D721Med (cell line): ENCODE measurements at regions not wholly inside any gene's neighbourhood (a gene's known extent, or its start where the extent isn't known, plus 50 kb on each side); places are given as distances from the start of the nearest gene placed in this dataset.

ENCODE experiments used
- DNase-seq: peaks from one replicate; pipeline ENCODE4 v3.0.0; 2011; ENCODE audit warnings: low spot score; ENCODE audit not compliant: insufficient read length
- FAIRE-seq: peaks from 2 replicates; lab custom pipeline; 2011; peaks lifted over from hg19 to GRCh38; lab: Jason Lieb, UNC
- TF ChIP-seq, protein P1 (sequence below): IDR thresholded peaks from 2 replicates; pipeline ENCODE4 v1.5.1; 2012; ENCODE audit warnings: mild to moderate bottlenecking, control low read depth; ENCODE audit not compliant: insufficient read depth; ENCODE audit errors: missing control alignments

DNA sequence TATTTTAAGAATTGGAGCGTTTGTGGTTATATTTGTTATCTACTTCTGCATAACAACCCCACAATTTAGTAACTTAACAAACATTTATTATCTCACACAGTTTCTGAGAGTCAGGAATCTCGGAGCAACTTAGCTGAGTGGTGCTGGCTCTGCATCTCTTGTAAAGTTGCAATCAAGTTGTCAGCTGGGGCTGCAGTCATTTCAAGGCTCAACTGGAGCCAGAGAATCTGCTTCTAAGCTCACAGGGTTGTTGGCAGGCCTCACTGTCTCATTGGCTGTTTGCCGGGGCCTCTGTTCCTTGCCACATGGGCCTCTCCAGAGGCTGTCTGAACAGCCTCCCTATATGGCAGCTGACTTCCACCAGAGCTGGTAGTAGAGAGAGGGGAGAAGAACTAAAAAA lies 281.2 kb upstream of the GNPDA2 start:
- FAIRE-seq = no peak
- TF ChIP-seq, protein P1, sequence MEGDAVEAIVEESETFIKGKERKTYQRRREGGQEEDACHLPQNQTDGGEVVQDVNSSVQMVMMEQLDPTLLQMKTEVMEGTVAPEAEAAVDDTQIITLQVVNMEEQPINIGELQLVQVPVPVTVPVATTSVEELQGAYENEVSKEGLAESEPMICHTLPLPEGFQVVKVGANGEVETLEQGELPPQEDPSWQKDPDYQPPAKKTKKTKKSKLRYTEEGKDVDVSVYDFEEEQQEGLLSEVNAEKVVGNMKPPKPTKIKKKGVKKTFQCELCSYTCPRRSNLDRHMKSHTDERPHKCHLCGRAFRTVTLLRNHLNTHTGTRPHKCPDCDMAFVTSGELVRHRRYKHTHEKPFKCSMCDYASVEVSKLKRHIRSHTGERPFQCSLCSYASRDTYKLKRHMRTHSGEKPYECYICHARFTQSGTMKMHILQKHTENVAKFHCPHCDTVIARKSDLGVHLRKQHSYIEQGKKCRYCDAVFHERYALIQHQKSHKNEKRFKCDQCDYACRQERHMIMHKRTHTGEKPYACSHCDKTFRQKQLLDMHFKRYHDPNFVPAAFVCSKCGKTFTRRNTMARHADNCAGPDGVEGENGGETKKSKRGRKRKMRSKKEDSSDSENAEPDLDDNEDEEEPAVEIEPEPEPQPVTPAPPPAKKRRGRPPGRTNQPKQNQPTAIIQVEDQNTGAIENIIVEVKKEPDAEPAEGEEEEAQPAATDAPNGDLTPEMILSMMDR = no peak
- DNase-seq = no peak

DNA sequence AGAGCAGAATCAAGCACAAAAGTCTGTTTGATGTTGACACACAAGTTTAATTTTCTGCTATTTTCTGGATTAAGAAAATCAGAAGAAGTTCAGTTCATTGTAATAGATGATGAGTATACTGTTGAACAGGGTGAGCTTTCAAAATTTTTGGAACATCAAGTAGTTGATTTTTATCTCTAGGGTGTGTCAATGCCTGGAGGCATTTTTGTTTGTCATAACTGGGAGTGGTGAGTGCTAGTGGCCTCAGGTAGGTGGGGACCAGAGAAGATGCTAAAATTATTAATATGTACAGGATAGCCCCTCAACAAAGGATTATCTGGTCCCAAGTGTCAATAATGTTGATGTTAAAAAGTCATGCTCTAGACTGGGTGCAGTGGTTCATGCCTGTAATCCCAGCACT lies 279.7 kb upstream of the GNPDA2 start:
- no peak for DNase-seq
- TF ChIP-seq, protein P1 = no peak
- no peak for FAIRE-seq

DNA sequence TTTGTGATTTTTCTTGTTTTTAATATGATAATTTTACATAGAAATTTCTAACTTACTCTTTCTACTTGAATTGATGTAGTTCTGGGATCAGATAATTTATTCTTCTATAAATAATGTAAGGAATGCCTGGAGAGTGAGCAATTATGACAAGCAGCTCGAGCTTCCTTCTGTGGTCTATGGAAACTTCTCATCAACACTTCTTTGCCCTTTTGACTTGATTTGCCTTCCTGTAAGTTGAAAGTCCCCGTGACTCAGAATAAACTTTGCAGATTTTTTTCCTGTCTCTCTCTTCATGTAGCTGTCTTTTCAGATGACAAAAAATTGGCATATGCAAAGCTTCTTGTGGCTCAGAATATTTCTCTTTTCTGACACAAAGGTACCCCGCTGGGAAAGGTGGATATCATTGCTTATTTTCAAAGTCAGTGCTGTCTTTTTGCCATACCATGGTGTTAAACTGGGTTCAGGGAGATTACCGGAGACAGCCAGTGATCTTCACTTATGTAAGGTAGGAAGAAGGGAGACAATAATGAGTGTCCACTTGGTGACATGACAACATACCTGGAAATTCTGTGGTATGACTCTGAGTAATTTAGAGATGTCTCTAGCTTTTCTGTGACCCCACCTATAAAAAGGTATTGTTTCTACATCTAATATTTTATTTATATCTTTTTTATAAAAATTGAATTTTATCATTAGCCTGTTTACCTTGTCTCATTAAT lies 278.6 kb upstream of the GNPDA2 start:
- DNase-seq (no peak), FAIRE-seq (no peak)
- TF ChIP-seq, protein P1 = no peak

DNA sequence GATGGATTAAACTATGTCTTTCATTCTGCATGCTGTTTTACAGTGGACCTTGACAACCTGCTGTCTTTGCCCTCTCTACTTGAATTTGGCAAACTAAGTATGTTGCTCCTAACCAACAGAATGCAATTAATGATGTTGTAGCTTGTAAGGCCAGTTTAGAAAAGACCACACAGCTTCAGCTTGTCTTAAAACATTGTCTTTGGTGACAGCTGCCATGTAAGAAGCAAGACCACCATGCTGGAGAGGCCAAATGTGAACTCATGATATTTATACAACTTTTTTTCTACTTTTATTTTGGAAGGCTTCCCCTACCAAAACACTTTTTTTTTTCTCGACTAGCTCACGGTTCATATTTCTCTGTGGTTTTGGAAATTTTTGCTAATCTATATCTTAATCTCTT lies 278.0 kb upstream of the GNPDA2 start:
- FAIRE-seq = no peak
- no peak for DNase-seq
- TF ChIP-seq, protein P1 = no peak

DNA sequence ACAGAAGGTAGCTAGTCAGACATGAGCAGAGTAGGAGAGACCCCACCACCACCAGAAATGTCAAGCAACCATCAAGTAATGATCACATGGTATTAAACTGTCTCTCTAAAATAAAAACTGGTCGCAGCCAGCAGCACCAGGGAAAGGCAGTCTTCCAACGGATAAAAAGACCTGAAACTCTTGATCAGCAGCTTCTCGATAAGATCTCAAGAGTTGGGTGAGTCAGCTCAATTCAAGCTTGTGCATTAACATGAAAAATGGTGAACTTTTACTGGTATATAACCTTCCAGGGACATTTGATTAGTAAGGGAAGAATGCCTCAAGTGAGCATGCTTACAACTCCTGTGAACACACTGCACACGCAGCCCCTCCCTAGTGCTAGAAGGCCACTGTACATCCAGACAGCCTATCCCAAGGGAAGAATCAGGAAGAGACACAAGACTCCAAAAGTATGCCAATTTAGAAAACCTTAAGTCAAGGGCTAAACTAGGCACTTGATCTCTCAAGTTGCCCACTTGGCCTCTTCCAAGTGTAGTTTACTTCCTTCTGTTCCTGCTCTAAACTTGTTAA lies 270.0 kb upstream of the GNPDA2 start:
- TF ChIP-seq, protein P1 = no peak
- FAIRE-seq (no peak), DNase-seq (no peak)

DNA sequence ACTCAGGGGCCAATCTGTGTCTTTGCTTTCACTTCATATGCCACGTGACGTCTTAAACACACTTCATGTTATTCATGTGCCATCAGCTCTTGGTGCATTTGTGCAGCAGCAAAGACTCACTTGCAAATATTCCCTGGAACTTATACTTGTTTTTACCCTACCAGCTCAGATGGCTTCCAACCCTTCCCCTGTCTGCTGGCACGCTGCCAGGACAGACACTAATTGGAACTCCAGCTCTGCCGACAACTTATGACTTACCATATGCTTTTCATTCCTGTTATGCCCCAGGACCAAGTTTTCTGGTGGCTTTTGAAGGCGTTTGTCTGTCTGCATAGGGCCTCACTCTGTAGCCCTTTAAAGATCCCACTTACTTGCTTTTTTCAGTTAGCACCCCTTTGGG lies 261.7 kb upstream of the GNPDA2 start:
- no peak for FAIRE-seq
- no peak for DNase-seq
- TF ChIP-seq, protein P1 = no peak

- no peak for DNase-seq
- FAIRE-seq = no peak
- TF ChIP-seq, protein P1 = no peak
These were observed 259.6 kb upstream of the GNPDA2 start for GRCh38 chr4:44985938-44986337.
